GM21528 (cell line): ENCODE measurements at regions not wholly inside any gene's neighbourhood (a gene's known extent, or its start where the extent isn't known, plus 50 kb on each side); places are given as distances from the start of the nearest gene placed in this dataset.

Source experiments
- ATAC-seq: cut with Tn5 transposase; IDR thresholded peaks from one replicate; pipeline ENCODE4 v1.9.1; 2021; ENCODE audit warnings: mild to moderate bottlenecking, moderate library complexity; ENCODE audit not compliant: unreplicated experiment, low FRiP score

DNA sequence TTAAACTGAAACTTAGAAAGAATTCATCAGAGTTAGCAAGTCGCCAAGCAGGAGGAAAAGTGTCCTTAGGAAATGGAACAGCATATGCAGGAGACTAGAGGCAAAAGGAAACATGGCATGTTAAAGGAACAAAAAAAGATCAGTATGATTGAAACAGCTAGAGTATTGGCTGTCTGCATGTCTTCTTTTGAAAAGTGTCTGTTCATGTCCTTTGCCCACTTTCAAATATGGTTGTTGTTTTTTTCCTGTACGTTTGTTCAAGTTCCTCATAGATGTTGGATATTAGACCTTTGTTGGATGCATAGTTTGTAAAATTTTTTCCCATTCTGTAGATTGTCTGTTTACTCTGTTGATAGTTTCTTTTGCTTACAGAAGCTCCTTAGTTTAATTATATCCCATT lies 161.6 kb downstream of the NR4A2 start:
- ATAC-seq: no peak

GRCh38 chr2:156165742-156166141 lies 166.8 kb downstream of the NR4A2 start:
- ATAC-seq: no peak

DNA sequence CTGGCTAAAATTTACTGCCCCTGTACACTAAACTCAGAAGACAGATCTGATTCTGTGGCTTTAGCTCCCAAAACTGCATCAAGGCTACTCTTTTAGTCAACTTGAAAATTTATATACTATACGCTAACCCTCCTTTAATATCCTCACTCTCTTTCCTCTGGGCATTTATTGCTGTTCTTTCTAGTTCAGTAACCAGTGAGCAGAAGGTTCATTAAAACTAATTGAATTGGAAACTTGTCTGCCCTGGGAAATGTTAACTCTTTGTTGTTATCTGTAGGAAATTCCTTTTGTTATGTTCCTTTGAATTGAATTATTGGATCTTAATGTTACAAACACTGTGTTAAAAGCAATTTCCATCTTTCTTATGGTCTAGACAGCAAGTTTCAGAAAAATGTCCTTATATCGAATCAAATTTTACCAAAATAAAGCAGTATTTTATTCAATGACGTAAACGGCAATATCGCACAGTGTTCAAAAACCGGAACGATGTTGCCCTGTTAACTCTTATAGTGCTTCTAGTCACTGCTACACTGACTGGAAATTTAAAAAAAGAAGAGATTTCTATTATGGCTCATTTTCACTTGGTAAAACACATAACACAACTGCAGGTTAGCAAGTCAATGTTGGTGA lies 168.3 kb downstream of the NR4A2 start:
- no peak for ATAC-seq

DNA sequence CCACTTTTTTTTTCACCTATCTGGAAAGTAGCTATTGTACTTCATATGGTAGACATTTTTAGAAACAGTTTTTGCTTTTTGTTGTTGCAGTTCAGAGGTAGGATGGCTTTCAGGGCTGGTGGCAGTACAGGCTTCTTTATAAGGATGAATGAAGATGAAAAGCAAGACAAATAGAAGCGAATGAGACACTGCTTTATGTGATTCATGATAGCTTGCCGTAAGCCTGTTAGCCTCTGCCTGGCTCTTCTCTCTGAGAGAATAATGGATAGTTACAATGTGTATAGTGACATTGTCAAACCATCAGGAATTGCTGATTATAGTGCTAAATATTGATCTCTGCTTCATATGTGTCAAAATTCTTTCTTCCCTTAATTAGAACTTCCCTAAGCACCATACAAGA lies 173.7 kb downstream of the NR4A2 start:
- ATAC-seq: no peak

GRCh38 chr2:156157670-156158069 lies 174.9 kb downstream of the NR4A2 start:
- no peak for ATAC-seq

GRCh38 chr2:156156580-156156979 lies 175.9 kb downstream of the NR4A2 start:
- ATAC-seq: no peak

- ATAC-seq: no peak
Observed at GRCh38 chr2:156155319-156155718, 177.2 kb downstream of the NR4A2 start.

- no peak for ATAC-seq
Observed at GRCh38 chr2:156151351-156151750, 181.2 kb downstream of the NR4A2 start.

GRCh38 chr2:156147594-156148330 lies 184.8 kb downstream of the NR4A2 start:
- no peak for ATAC-seq

DNA sequence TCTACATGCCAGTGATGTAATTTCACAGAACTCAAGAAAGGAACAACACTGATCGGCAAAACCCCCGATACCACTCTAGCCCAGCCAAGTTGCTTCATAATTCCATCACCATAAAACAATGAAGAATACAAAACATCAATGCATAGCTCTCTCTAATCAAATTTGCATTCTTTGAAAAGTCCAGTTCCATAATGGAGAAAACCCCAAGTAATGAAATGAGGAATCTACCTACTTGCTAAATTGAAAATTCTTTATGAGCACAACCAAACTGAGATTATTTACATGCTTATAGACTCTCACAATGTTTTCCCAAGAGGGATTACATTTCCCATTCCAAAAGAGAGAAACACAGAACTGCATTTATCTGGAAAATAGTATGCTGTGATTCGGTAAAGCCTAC lies 186.5 kb downstream of the NR4A2 start:
- ATAC-seq: no peak

DNA sequence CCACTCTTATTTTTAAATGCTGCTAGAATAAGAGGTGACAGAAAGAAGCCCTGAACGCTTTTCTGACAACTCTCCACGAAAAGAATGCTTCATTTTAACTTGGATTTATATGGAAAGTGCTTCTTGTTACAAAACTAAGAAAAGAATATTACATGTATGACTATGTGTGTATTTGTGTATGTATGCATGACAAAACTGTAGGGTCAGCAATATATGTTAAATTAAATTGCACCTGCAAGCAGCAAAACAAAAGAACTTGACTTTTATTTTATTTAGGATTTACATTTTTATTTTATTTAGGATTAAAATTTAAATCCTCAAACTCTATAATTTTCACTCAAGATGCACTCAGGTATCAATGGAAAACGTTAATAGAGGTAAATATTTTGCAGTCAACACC lies 187.1 kb downstream of the NR4A2 start:
- ATAC-seq: no peak

GRCh38 chr2:156136566-156136965 lies 196.0 kb downstream of the NR4A2 start:
- ATAC-seq: no peak

- ATAC-seq: no peak
Observed at GRCh38 chr2:156134887-156135286, 197.6 kb downstream of the NR4A2 start.

DNA sequence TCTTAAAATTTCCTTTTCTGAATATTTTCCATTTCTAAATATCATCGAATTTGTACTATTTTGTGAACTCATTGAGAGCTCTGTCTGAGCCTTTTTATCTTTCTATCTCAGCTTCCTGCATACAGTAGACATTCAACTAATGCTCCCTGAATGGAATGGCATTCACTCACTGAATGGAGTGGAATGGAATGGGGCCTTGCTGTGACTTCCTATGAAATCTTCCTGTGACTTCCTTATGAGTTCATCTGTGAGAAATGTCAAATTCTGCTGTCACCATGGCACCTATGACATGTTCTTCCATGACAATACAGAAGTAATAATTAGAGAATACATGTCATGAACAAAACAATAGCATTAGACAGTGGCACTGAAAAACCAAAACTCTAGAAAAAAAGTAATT lies 199.6 kb downstream of the NR4A2 start:
- ATAC-seq: no peak

GRCh38 chr2:156132130-156132529 lies 200.4 kb downstream of the NR4A2 start:
- no peak for ATAC-seq

DNA sequence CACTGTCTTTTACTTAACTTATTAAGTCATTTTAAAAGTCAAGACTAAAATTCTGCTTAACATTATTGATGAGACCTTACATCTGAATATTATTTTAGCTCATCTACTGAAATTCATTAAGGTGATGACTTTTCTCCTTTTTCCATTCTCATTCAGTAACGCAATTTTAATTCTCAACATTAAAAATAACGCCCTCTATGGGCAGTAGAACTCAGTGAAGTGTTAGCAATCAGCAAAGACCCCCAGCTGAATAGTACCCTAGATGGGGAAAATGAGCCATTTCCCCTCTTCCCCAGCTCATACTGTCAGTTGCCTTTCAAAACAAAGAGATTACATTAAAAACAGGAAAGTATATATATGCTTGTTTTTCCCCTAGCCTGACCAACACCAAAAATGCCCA lies 203.3 kb downstream of the NR4A2 start:
- no peak for ATAC-seq

GRCh38 chr2:156125018-156125417 lies 207.5 kb downstream of the NR4A2 start:
- no peak for ATAC-seq

- no peak for ATAC-seq
Observed at GRCh38 chr2:156124458-156124857, 208.1 kb downstream of the NR4A2 start.

- ATAC-seq: no peak
Observed at GRCh38 chr2:156118753-156119416, 213.6 kb downstream of the NR4A2 start.

DNA sequence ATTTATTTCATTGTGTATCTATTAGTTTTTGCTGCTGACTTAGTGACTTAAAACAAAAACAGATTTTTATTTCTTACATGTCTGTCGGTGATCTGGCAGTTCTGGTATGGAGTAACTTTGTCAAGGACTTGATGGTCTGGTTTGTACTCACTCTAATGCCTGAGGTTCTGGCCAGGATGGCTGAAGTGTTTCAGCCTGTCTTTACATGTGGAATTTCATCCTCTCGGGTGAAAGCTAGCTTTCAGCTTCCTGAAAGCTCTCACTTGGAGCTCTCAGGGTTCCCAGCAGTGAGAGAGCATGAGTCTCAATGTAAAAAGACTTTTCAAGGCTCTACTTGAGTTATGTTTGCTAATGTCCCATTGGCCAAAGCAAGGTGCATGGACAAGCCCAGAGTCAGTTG lies 216.4 kb downstream of the NR4A2 start:
- no peak for ATAC-seq

GRCh38 chr2:156115338-156115737 lies 217.2 kb downstream of the NR4A2 start:
- no peak for ATAC-seq

DNA sequence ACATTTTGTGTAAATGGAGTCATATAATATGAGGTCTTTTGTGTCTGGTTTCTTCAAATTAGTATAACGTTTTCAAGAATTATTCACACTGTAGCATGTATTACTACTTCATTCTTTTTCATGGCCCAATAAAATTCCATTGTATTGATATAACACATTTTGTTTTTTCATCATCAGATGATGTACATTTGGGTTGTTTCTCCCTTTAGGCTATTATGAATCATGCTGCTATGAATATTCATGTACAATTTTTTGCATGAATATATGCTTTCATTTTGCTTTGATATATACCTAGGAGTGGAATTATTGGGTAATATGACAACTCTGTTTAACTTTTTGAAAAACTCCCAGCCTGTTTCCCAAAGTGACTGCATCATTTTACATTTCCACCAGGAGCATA lies 220.2 kb downstream of the NR4A2 start:
- ATAC-seq: no peak
